ENCODE measurements at regions not wholly inside any gene's neighbourhood (a gene's known extent, or its start where the extent isn't known, plus 50 kb on each side); places are given as distances from the start of the nearest gene placed in this dataset.

DNA sequence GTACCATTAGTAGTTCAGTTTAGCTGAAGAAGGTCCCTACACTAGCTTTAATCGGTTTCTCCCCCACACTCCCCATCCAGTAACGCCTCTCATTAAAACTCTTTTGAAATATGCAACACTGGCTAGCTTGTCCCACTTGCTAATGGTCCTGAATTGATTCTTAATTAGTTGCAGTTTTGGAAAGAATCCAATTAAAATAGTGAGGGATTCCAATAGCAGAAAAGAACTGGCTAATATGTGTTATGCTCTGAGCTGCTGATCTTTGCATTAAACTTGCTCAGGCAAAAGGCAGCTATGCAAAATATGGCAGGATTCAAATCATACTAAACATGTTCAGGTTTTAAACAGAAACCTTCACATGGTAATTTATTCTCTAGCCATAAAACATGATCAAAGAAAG lies 252.5 kb upstream of the HNRNPA3 start:
- peaks cover 24% of the 10 kb centered on the region for H3K4me1 Mint-ChIP-seq (ENCODE audit: unreplicated experiment)
- peaks cover 59% of the 10 kb centered on the region for H3K27me3 Mint-ChIP-seq
- H3K36me3 Mint-ChIP-seq = no peaks in the 10 kb centered on the region
- no peaks in the 10 kb centered on the region for H3K9me3 Mint-ChIP-seq
- no peak for DNase-seq (ENCODE audit: extremely low spot score, unreplicated experiment)
- no peak overlapping the region for H3K4me3 Mint-ChIP-seq
- no peak overlapping the region for H3K27ac Mint-ChIP-seq
- TF ChIP-seq CTCF (conservative IDR thresholded peaks at IDR 0.05) = no peak

DNA sequence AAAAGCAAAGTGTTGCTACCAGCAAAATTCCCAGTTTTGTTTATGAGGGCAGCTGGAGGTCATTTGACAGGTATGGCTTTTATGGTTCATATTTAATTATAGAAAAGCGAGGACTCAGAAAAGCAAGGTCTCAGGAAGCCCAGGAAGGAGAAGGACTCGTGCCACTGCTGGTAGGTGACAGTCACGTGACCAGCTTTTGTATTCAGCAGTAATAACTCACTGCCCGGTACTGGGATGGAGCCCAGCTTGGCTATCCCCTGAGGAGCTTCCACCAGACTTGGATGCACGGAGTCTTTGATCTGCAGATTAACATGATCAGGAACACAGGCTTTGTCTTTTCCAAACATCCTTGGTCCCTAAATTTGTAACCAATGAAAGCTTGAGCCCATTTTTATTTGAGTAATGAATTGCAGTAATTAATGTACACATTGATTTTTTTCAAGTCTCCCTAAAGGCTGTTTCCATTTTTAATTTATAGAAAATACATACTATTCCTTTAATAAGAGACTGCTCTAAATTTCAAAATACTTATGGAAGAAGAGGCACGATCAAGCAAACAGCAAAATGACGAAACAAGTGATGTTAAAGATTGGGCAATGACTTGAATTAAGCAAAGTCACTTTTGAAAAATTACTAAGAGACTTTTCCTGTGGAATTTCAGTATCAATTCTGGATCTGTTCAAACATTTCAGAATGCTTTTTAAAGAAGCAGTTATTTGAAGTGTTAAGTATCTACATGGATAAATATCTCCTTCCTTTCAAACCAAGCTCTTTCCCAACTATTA lies 251.7 kb upstream of the HNRNPA3 start:
- Mint-ChIP-seq H3K27ac (no peak overlapping the region), H3K4me1 (ENCODE audit: unreplicated experiment) (peaks cover 24% of the 10 kb centered on the region), H3K36me3 (no peaks in the 10 kb centered on the region), H3K9me3 (no peaks in the 10 kb centered on the region), H3K4me3 (no peak overlapping the region), H3K27me3 (peaks cover 57% of the 10 kb centered on the region)
- TF ChIP-seq CTCF (conservative IDR thresholded peaks at IDR 0.05) = no peak
- no peak for DNase-seq (ENCODE audit: extremely low spot score, unreplicated experiment)

DNA sequence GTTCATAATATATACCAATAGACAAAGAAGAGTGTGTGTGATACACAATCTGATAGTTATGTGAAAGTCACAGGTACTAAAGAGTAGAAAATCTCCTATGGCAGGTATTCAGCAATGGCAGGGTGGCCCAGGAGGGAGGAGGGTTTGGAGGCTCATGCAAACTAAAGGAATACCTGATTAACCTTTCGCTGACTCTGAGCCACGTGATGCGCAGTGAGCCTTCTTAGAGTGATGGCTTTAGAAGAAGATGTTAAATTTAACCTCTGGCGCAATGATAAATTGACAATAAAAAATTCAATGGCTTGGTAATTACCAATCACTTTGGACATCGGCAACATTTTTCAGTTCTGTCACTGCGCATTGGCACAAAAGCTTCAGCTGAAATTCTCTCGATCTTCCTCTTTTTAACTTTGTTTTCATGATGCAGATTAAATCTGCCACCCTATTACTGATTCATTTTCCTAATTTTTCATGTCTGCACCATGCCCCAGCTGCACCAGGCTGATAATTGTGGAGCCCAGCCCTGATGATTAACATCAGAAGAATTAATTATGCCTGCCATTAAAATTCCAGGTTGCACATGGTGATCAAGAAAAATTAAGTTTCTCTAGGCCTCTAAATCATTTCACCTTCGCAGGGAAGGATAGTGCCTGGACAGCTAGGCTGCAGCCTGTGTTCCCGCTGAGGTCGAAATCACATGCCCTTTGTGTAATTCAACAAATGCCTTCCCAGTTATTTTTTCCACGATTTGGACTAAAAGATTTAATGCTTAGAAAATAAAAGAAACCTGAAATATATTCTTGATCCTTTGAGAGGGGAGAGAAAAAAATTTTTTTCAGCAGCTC lies 250.6 kb upstream of the HNRNPA3 start:
- no peak for TF ChIP-seq CTCF (conservative IDR thresholded peaks at IDR 0.05)
- no peaks in the 10 kb centered on the region for H3K36me3 Mint-ChIP-seq
- no peak overlapping the region for H3K27ac Mint-ChIP-seq
- DNase-seq (ENCODE audit: extremely low spot score, unreplicated experiment) = no peak
- H3K4me1 Mint-ChIP-seq (ENCODE audit: unreplicated experiment) = peaks cover 24% of the 10 kb centered on the region
- peaks cover 62% of the 10 kb centered on the region for H3K27me3 Mint-ChIP-seq
- H3K9me3 Mint-ChIP-seq = no peaks in the 10 kb centered on the region
- no peak overlapping the region for H3K4me3 Mint-ChIP-seq

GRCh38 chr2:176963568-176964287 lies 248.9 kb upstream of the HNRNPA3 start:
- no peak overlapping the region for H3K27ac Mint-ChIP-seq
- DNase-seq (ENCODE audit: extremely low spot score, unreplicated experiment) = no peak
- H3K4me3 Mint-ChIP-seq = no peak overlapping the region
- H3K27me3 Mint-ChIP-seq = peaks cover 67% of the 10 kb centered on the region
- no peak for TF ChIP-seq CTCF (conservative IDR thresholded peaks at IDR 0.05)
- peaks cover 24% of the 10 kb centered on the region for H3K4me1 Mint-ChIP-seq (ENCODE audit: unreplicated experiment)
- H3K36me3 Mint-ChIP-seq = no peaks in the 10 kb centered on the region
- H3K9me3 Mint-ChIP-seq = no peaks in the 10 kb centered on the region

GRCh38 chr2:176967911-176968450 lies 244.6 kb upstream of the HNRNPA3 start:
- no peaks in the 10 kb centered on the region for H3K36me3 Mint-ChIP-seq
- peaks cover 45% of the 10 kb centered on the region for H3K27me3 Mint-ChIP-seq
- DNase-seq (ENCODE audit: extremely low spot score, unreplicated experiment) = no peak
- TF ChIP-seq CTCF (conservative IDR thresholded peaks at IDR 0.05) = no peak
- H3K27ac Mint-ChIP-seq = no peak overlapping the region
- no peak overlapping the region for H3K4me3 Mint-ChIP-seq
- H3K4me1 Mint-ChIP-seq (ENCODE audit: unreplicated experiment) = no peaks in the 10 kb centered on the region
- H3K9me3 Mint-ChIP-seq = no peaks in the 10 kb centered on the region

Measured in type B pancreatic cell (in vitro differentiated cells).